Mucosa of descending colon (tissue), 3 donors: ENCODE measurements at regions not wholly inside any gene's neighbourhood (a gene's known extent, or its start where the extent isn't known, plus 50 kb on each side); places are given as distances from the start of the nearest gene placed in this dataset.

ENCODE experiments used
- ATAC-seq: fragments of 200-7000 bp; cut with Tn5 transposase; one replicate; pipeline ENCODE4 v1.9.1; 2020; ENCODE audit warnings: mild to moderate bottlenecking, moderate library complexity
- DNase-seq, 3 donors: peaks; one replicate each; pipeline ENCODE4 v3.0.0-alpha.2; 2020
- H3K36me3 ChIP-seq: fragments of 200-600 bp; one replicate; pipeline ENCODE4 v1.8.0; 2021; ENCODE audit warnings: low read depth, mild to moderate bottlenecking
- H3K4me1 ChIP-seq: fragments of 200-600 bp; one replicate; pipeline ENCODE4 v1.8.0; 2021; ENCODE audit warnings: low read depth, mild to moderate bottlenecking
- H3K4me3 ChIP-seq: fragments of 200-600 bp; one replicate; pipeline ENCODE4 v1.8.0; 2021; ENCODE audit warnings: mild to moderate bottlenecking
- H3K9me3 ChIP-seq: fragments of 200-600 bp; one replicate; pipeline ENCODE4 v1.8.0; 2021; ENCODE audit warnings: mild to moderate bottlenecking
- intact Hi-C, 2 donors: fragments of 100-400 bp; cut with DNase I in 1 of 2; cut with micrococcal nuclease in 1 of 2; formaldehyde crosslinking; loops; one replicate each; pipeline versions ENCODE4 v1.11.0 to v1.11.1; 2022; cut with DNase I, micrococcal nuclease
- TF ChIP-seq, protein P1 (sequence below): fragments of 200-600 bp; IDR thresholded peaks from one replicate; pipeline ENCODE4 v1.8.0; 2022; ENCODE audit warnings: antibody characterized with exemption, mild to moderate bottlenecking
- donor health status: DM: no; HTN: no; CAD: no; lungs with moderate emphysema.
- donor health status: DM: no; HTN: no; CAD: no.
- donor health status: DM: no; HTN: yes; CAD: no.

- DNase-seq, result no peak
- TF ChIP-seq, protein P1, sequence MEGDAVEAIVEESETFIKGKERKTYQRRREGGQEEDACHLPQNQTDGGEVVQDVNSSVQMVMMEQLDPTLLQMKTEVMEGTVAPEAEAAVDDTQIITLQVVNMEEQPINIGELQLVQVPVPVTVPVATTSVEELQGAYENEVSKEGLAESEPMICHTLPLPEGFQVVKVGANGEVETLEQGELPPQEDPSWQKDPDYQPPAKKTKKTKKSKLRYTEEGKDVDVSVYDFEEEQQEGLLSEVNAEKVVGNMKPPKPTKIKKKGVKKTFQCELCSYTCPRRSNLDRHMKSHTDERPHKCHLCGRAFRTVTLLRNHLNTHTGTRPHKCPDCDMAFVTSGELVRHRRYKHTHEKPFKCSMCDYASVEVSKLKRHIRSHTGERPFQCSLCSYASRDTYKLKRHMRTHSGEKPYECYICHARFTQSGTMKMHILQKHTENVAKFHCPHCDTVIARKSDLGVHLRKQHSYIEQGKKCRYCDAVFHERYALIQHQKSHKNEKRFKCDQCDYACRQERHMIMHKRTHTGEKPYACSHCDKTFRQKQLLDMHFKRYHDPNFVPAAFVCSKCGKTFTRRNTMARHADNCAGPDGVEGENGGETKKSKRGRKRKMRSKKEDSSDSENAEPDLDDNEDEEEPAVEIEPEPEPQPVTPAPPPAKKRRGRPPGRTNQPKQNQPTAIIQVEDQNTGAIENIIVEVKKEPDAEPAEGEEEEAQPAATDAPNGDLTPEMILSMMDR, result no peak
- H3K4me1 ChIP-seq, result peaks cover 3% of the 10 kb centered on the region
- intact Hi-C loops, result no loop called here
- no peak for ATAC-seq
- H3K9me3 ChIP-seq, result no peaks in the 10 kb centered on the region
- H3K36me3 ChIP-seq, result no peaks in the 10 kb centered on the region
- no peak overlapping the region for H3K4me3 ChIP-seq
Observed at GRCh38 chr12:4161718-4162117, 111.8 kb upstream of the CCND2 start.

GRCh38 chr12:4160314-4161040 lies 113.1 kb upstream of the CCND2 start:
- no peaks in the 10 kb centered on the region for H3K36me3 ChIP-seq
- DNase-seq (no peak), ATAC-seq (no peak)
- TF ChIP-seq, protein P1, result no peak
- peaks cover 3% of the 10 kb centered on the region for H3K4me1 ChIP-seq
- H3K9me3 ChIP-seq, result no peaks in the 10 kb centered on the region
- intact Hi-C loops, result no loop called here
- H3K4me3 ChIP-seq, result no peak overlapping the region

GRCh38 chr12:4159851-4160250 lies 113.7 kb upstream of the CCND2 start:
- Histone ChIP-seq H3K9me3 (no peaks in the 10 kb centered on the region), H3K36me3 (no peaks in the 10 kb centered on the region), H3K4me1 (peaks cover 3% of the 10 kb centered on the region), H3K4me3 (no peak overlapping the region)
- ATAC-seq, result no peak
- intact Hi-C loops, result no loop called here
- TF ChIP-seq, protein P1, result no peak
- DNase-seq, result no peak

GRCh38 chr12:4158306-4158705 lies 115.3 kb upstream of the CCND2 start:
- intact Hi-C loops, result no loop called here

DNA sequence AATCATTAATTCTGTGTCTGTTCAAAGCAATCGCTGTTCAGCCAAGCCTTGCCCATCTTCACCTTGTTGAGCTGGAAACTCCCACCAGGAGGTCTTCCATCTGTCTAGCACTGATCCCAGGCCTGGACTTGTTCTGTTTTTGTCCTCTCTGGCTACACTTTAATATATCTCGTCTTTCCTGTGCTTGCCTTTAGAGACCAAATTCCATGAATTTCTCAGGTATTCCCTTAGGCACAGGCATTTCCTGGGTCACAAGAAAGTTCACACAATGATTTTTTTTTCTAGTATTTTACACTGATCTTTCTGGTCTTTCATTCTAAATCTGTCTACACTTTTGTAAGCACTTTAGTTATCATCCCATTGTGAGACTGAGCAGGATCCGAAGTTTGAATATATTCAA lies 116.4 kb upstream of the CCND2 start:
- Histone ChIP-seq H3K9me3 (no peaks in the 10 kb centered on the region), H3K4me3 (no peak overlapping the region), H3K4me1 (peaks cover 4% of the 10 kb centered on the region), H3K36me3 (no peaks in the 10 kb centered on the region)
- TF ChIP-seq, protein P1, result no peak
- ATAC-seq, result no peak
- intact Hi-C loops, result no loop called here
- DNase-seq, result no peak

More at GRCh38 chr12:4158306-4158705, 115.3 kb upstream of the CCND2 start:
- peaks cover 4% of the 10 kb centered on the region for H3K4me1 ChIP-seq
- ATAC-seq (no peak), DNase-seq (no peak)
- TF ChIP-seq, protein P1, result no peak
- no peaks in the 10 kb centered on the region for H3K36me3 ChIP-seq
- no peak overlapping the region for H3K4me3 ChIP-seq
- H3K9me3 ChIP-seq, result no peaks in the 10 kb centered on the region
